T-helper 1 cell treated with Interleukin-12 subunit alpha and Interleukin-12 subunit beta and Interleukin-4 antibody, amounts not matched to agents 30 μg/mL and 1 μg/mL, for 36 hours (primary cell): ENCODE measurements at regions not wholly inside any gene's neighbourhood (a gene's known extent, or its start where the extent isn't known, plus 50 kb on each side); places are given as distances from the start of the nearest gene placed in this dataset.

Source experiments
- H3K27ac Mint-ChIP-seq: one replicate; pipeline ENCODE4 v1.8.0; 2021; ENCODE audit warnings: mild to moderate bottlenecking, mixed read lengths
- H3K27me3 Mint-ChIP-seq: one replicate; pipeline ENCODE4 v1.8.0; 2021; ENCODE audit warnings: low read depth, mixed read lengths
- H3K36me3 Mint-ChIP-seq: one replicate; pipeline ENCODE4 v1.8.0; 2021; ENCODE audit warnings: low read depth, mixed read lengths
- H3K4me1 Mint-ChIP-seq: one replicate; pipeline ENCODE4 v1.8.0; 2021; ENCODE audit warnings: low read depth, mixed read lengths
- H3K4me3 Mint-ChIP-seq: one replicate; pipeline ENCODE4 v1.8.0; 2021; ENCODE audit warnings: mild to moderate bottlenecking, moderate library complexity, mixed read lengths
- H3K9me3 Mint-ChIP-seq: one replicate; pipeline ENCODE4 v1.8.0; 2021; ENCODE audit warnings: mixed read lengths

GRCh38 chr5:77828445-77828844, 52.3 kb upstream of the TBCA start:
- H3K4me1 Mint-ChIP-seq = no peaks in the 10 kb centered on the region
- H3K27ac Mint-ChIP-seq = no peak overlapping the region
- no peak overlapping the region for H3K4me3 Mint-ChIP-seq
- peaks cover 47% of the 10 kb centered on the region for H3K27me3 Mint-ChIP-seq
- no peaks in the 10 kb centered on the region for H3K36me3 Mint-ChIP-seq
- no peaks in the 10 kb centered on the region for H3K9me3 Mint-ChIP-seq
